Spinal cord (tissue), 9 donors: ENCODE measurements at regions not wholly inside any gene's neighbourhood (a gene's known extent, or its start where the extent isn't known, plus 50 kb on each side); places are given as distances from the start of the nearest gene placed in this dataset.
"Not testable (repeated sequence)": the region's sequence is repeated elsewhere in the genome, so short reads cannot be mapped to it uniquely, and the experiment has no call there.

Experiments
- DNase-seq, 6 donors: peaks; one replicate each; pipeline versions ENCODE4 v3.0.0 to v3.0.0-alpha.2; 2013 to 2015; ENCODE audit warnings: low spot score in 6 of 6, low read depth in 4 of 6
- H3K27ac ChIP-seq: one replicate; pipeline ENCODE4 v1.5.1; 2013; ENCODE audit warnings: low read depth, low read length, control low read depth
- H3K27me3 ChIP-seq: one replicate; pipeline ENCODE4 v1.6.1; 2013; ENCODE audit warnings: low read length; ENCODE audit not compliant: control insufficient read depth, insufficient read depth
- H3K36me3 ChIP-seq: one replicate; pipeline ENCODE4 v1.6.1; 2013; ENCODE audit warnings: low read length; ENCODE audit not compliant: control insufficient read depth, insufficient read depth
- H3K4me1 ChIP-seq: one replicate; pipeline ENCODE4 v1.6.1; 2013; ENCODE audit warnings: low read length; ENCODE audit not compliant: control insufficient read depth, insufficient read depth
- H3K4me3 ChIP-seq: one replicate; pipeline ENCODE4 v1.5.1; 2013; ENCODE audit warnings: low read depth, low read length, control low read depth
- H3K9me3 ChIP-seq: one replicate; pipeline ENCODE4 v1.6.1; 2013; ENCODE audit warnings: low read length; ENCODE audit not compliant: control insufficient read depth, insufficient read depth
- WGBS: methylation state at CpG from one replicate; pipeline ENCODE4 v1.1.5; 2013; ENCODE audit warnings: missing lambda C conversion rate; ENCODE audit not compliant: insufficient coverage; 5-methylcytosine and 5-hydroxymethylcytosine counted together
- donor health status: healthy.

- Histone ChIP-seq H3K9me3 (no peaks in the 10 kb centered on the region), H3K27me3 (no peaks in the 10 kb centered on the region), H3K4me3 (no peak overlapping the region), H3K36me3 (no peaks in the 10 kb centered on the region), H3K4me1 (peaks cover 7% of the 10 kb centered on the region), H3K27ac (no peak overlapping the region)
- WGBS = 81% methylated on average over 11 of the region's 12 CpGs
- DNase-seq = peak in 1 of 6 donors; percentile 88
These were observed 461.4 kb downstream of the RNF144A start for GRCh38 chr2:7378591-7378990.

- H3K9me3 ChIP-seq = no peaks in the 10 kb centered on the region
- H3K36me3 ChIP-seq = no peaks in the 10 kb centered on the region
- H3K4me3 ChIP-seq = no peak overlapping the region
- WGBS = 83% methylated on average over 1 of the region's 3 CpGs
- H3K27me3 ChIP-seq = no peaks in the 10 kb centered on the region
- no peak overlapping the region for H3K27ac ChIP-seq
- no peak for DNase-seq
- peaks cover 7% of the 10 kb centered on the region for H3K4me1 ChIP-seq
These were observed 462.6 kb downstream of the RNF144A start for GRCh38 chr2:7379799-7380198.

GRCh38 chr2:7384773-7385349 lies 467.6 kb downstream of the RNF144A start:
- no peaks in the 10 kb centered on the region for H3K9me3 ChIP-seq
- H3K27ac ChIP-seq = no peak overlapping the region
- H3K4me1 ChIP-seq = no peaks in the 10 kb centered on the region
- DNase-seq = no peak
- 90% methylated on average over 5 of the region's 11 CpGs for WGBS
- H3K27me3 ChIP-seq = no peaks in the 10 kb centered on the region
- no peak overlapping the region for H3K4me3 ChIP-seq
- H3K36me3 ChIP-seq = no peaks in the 10 kb centered on the region

GRCh38 chr2:7390311-7390710 lies 473.1 kb downstream of the RNF144A start:
- no CpG with 5 or more reads among the region's 4 CpGs for WGBS
- not testable (repeated sequence) for H3K36me3 ChIP-seq

GRCh38 chr2:7392076-7392787 lies 475.0 kb downstream of the RNF144A start:
- WGBS = 89% methylated on average over 7 of the region's 11 CpGs
- no peaks in the 10 kb centered on the region for H3K27me3 ChIP-seq
- no peaks in the 10 kb centered on the region for H3K9me3 ChIP-seq
- H3K27ac ChIP-seq = no peak overlapping the region
- no peak overlapping the region for H3K4me3 ChIP-seq
- H3K36me3 ChIP-seq = no peaks in the 10 kb centered on the region
- no peak for DNase-seq
- H3K4me1 ChIP-seq = no peaks in the 10 kb centered on the region

More at GRCh38 chr2:7390311-7390710, 473.1 kb downstream of the RNF144A start:
- not testable (repeated sequence) for H3K27me3 ChIP-seq, H3K4me3 ChIP-seq, H3K9me3 ChIP-seq, H3K27ac ChIP-seq, H3K4me1 ChIP-seq, DNase-seq

GRCh38 chr2:7394195-7394594 lies 477.0 kb downstream of the RNF144A start:
- no peaks in the 10 kb centered on the region for H3K36me3 ChIP-seq
- H3K27me3 ChIP-seq = no peaks in the 10 kb centered on the region
- H3K4me3 ChIP-seq = no peak overlapping the region
- no peaks in the 10 kb centered on the region for H3K4me1 ChIP-seq
- H3K27ac ChIP-seq = no peak overlapping the region
- 88% methylated on average over 2 of the region's 3 CpGs for WGBS
- H3K9me3 ChIP-seq = no peaks in the 10 kb centered on the region
- no peak for DNase-seq

- DNase-seq = no peak
- Histone ChIP-seq H3K27ac (no peak overlapping the region), H3K4me1 (peaks cover 3% of the 10 kb centered on the region), H3K27me3 (no peaks in the 10 kb centered on the region), H3K36me3 (no peaks in the 10 kb centered on the region), H3K9me3 (no peaks in the 10 kb centered on the region), H3K4me3 (no peak overlapping the region)
- WGBS = 100% methylated on average over 1 of the region's 4 CpGs
These were observed 483.4 kb downstream of the RNF144A start for GRCh38 chr2:7400628-7401027.

- H3K27ac ChIP-seq = no peak overlapping the region
- no peak for DNase-seq
These were observed 486.0 kb downstream of the RNF144A start for GRCh38 chr2:7403092-7403775.

GRCh38 chr2:7405861-7406715 lies 488.9 kb downstream of the RNF144A start:
- Histone ChIP-seq H3K4me1 (peaks cover 4% of the 10 kb centered on the region), H3K9me3 (no peaks in the 10 kb centered on the region), H3K36me3 (no peaks in the 10 kb centered on the region), H3K27ac (no peak overlapping the region), H3K4me3 (no peak overlapping the region), H3K27me3 (no peaks in the 10 kb centered on the region)
- no peak for DNase-seq
- 88% methylated on average over 7 of the region's 9 CpGs for WGBS

More at GRCh38 chr2:7403092-7403775, 486.0 kb downstream of the RNF144A start:
- Histone ChIP-seq H3K27me3 (no peaks in the 10 kb centered on the region), H3K9me3 (no peaks in the 10 kb centered on the region), H3K36me3 (no peaks in the 10 kb centered on the region), H3K4me1 (peaks cover 4% of the 10 kb centered on the region), H3K4me3 (no peak overlapping the region)
- WGBS = no CpG with 5 or more reads among the region's 6 CpGs
